ENCODE measurements at regions not wholly inside any gene's neighbourhood (a gene's known extent, or its start where the extent isn't known, plus 50 kb on each side); places are given as distances from the start of the nearest gene placed in this dataset.

GRCh38 chr3:5725801-5726200 lies 538.3 kb downstream of the EDEM1 start:
- intact Hi-C loops (cut with DNase I) = no loop called here
- H3K27me3 ChIP-seq = no peaks in the 10 kb centered on the region
- no peaks in the 10 kb centered on the region for H3K36me3 ChIP-seq
- no peak overlapping the region for H3K27ac ChIP-seq
- no peaks in the 10 kb centered on the region for H3K4me1 ChIP-seq
- TF ChIP-seq POLR2A (IDR thresholded peaks at IDR 0.05) = no peak
- TF ChIP-seq POLR2AphosphoS5 (IDR thresholded peaks at IDR 0.05) = no peak
- no peak for TF ChIP-seq EP300 (IDR thresholded peaks at IDR 0.05)
- TF ChIP-seq, protein P1, sequence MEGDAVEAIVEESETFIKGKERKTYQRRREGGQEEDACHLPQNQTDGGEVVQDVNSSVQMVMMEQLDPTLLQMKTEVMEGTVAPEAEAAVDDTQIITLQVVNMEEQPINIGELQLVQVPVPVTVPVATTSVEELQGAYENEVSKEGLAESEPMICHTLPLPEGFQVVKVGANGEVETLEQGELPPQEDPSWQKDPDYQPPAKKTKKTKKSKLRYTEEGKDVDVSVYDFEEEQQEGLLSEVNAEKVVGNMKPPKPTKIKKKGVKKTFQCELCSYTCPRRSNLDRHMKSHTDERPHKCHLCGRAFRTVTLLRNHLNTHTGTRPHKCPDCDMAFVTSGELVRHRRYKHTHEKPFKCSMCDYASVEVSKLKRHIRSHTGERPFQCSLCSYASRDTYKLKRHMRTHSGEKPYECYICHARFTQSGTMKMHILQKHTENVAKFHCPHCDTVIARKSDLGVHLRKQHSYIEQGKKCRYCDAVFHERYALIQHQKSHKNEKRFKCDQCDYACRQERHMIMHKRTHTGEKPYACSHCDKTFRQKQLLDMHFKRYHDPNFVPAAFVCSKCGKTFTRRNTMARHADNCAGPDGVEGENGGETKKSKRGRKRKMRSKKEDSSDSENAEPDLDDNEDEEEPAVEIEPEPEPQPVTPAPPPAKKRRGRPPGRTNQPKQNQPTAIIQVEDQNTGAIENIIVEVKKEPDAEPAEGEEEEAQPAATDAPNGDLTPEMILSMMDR (IDR thresholded peaks at IDR 0.05) = no peak
- H3K4me3 ChIP-seq = no peak overlapping the region
- DNase-seq = no peak
- 41 to 70% methylated on average over 2 of the region's 2 CpGs for WGBS, 2 donors
- H3K9me3 ChIP-seq = no peaks in the 10 kb centered on the region

DNA sequence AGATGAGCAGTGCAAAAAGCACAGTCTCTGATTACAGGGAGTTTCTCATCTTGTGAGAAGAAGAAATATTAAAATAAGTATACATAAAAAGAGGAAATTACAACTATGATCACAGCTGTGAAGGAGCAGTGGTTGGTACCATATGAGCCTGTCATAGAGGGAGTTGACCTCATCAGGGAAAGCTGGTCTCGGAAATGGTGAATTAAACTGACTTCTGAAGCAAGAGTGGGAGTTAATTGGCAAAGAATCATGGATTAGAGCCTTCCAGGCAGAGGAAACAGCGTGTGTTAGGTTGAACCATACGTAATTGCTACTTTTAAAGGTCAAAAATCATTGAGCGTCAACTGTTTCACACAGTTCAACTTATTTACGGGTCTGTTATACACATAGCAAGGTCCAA lies 539.1 kb downstream of the EDEM1 start:
- WGBS, 2 donors = 48 to 71% methylated on average over 5 of the region's 5 CpGs
- intact Hi-C loops (cut with DNase I) = no loop called here

GRCh38 chr3:5727743-5728484 lies 540.4 kb downstream of the EDEM1 start:
- no peaks in the 10 kb centered on the region for H3K9me3 ChIP-seq
- H3K36me3 ChIP-seq = no peaks in the 10 kb centered on the region
- no peaks in the 10 kb centered on the region for H3K4me1 ChIP-seq
- TF ChIP-seq EP300 (IDR thresholded peaks at IDR 0.05) = no peak
- no peak for TF ChIP-seq POLR2AphosphoS5 (IDR thresholded peaks at IDR 0.05)
- no peak for TF ChIP-seq POLR2A (IDR thresholded peaks at IDR 0.05)
- TF ChIP-seq, protein P1 (IDR thresholded peaks at IDR 0.05) = no peak
- intact Hi-C loops (cut with DNase I) = no loop called here
- no peak overlapping the region for H3K4me3 ChIP-seq
- WGBS, 2 donors = 91 to 94% methylated on average over 10 of the region's 10 CpGs
- H3K27me3 ChIP-seq = no peaks in the 10 kb centered on the region
- DNase-seq = no peak
- H3K27ac ChIP-seq = no peak overlapping the region

More for the DNA sequence above, 539.1 kb downstream of the EDEM1 start:
- H3K36me3 ChIP-seq = no peaks in the 10 kb centered on the region
- TF ChIP-seq, protein P1 (IDR thresholded peaks at IDR 0.05) = no peak
- no peak for TF ChIP-seq EP300 (IDR thresholded peaks at IDR 0.05)
- no peak for TF ChIP-seq POLR2A (IDR thresholded peaks at IDR 0.05)
- TF ChIP-seq POLR2AphosphoS5 (IDR thresholded peaks at IDR 0.05) = no peak
- no peak for DNase-seq
- H3K27me3 ChIP-seq = no peaks in the 10 kb centered on the region
- H3K4me1 ChIP-seq = no peaks in the 10 kb centered on the region
- no peak overlapping the region for H3K4me3 ChIP-seq
- H3K27ac ChIP-seq = no peak overlapping the region
- H3K9me3 ChIP-seq = no peaks in the 10 kb centered on the region

DNA sequence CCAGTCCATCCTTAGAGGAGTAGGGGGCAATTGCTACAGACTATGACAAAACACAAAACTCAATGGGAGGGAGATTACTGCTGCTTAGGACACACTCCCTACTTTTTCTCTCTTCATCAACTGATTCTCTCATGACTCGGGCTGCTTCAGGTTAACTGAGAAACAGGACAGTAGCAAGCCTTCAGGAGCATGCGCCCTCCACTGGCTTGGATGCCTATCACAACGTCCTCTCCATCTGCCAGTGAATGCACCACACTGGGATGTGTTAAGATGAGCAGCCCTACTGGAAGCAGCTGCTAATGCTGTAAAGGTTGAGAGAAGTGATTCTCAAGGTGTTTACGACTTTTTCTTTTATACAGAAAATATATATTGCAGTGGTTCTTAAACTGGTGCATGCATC lies 542.3 kb downstream of the EDEM1 start:
- H3K4me1 ChIP-seq = no peaks in the 10 kb centered on the region
- no peaks in the 10 kb centered on the region for H3K27me3 ChIP-seq
- WGBS, 2 donors = 86 to 90% methylated on average over 4 of the region's 4 CpGs
- intact Hi-C loops (cut with DNase I) = no loop called here
- H3K9me3 ChIP-seq = no peaks in the 10 kb centered on the region
- TF ChIP-seq POLR2AphosphoS5 (IDR thresholded peaks at IDR 0.05) (no peak), EP300 (IDR thresholded peaks at IDR 0.05) (no peak), POLR2A (IDR thresholded peaks at IDR 0.05) (no peak)
- TF ChIP-seq, protein P1 (IDR thresholded peaks at IDR 0.05) = no peak
- no peaks in the 10 kb centered on the region for H3K36me3 ChIP-seq
- no peak overlapping the region for H3K27ac ChIP-seq
- no peak for DNase-seq
- H3K4me3 ChIP-seq = no peak overlapping the region

GRCh38 chr3:5731100-5731499 lies 543.6 kb downstream of the EDEM1 start:
- no peak overlapping the region for H3K4me3 ChIP-seq
- intact Hi-C loops (cut with DNase I) = no loop called here
- TF ChIP-seq EP300 (IDR thresholded peaks at IDR 0.05) (no peak), POLR2AphosphoS5 (IDR thresholded peaks at IDR 0.05) (no peak), POLR2A (IDR thresholded peaks at IDR 0.05) (no peak)
- TF ChIP-seq, protein P1 (IDR thresholded peaks at IDR 0.05) = peak in 1 of 4 experiments; percentile 36
- no peaks in the 10 kb centered on the region for H3K4me1 ChIP-seq
- H3K36me3 ChIP-seq = no peaks in the 10 kb centered on the region
- no peaks in the 10 kb centered on the region for H3K27me3 ChIP-seq
- no peak for DNase-seq
- no peaks in the 10 kb centered on the region for H3K9me3 ChIP-seq
- no peak overlapping the region for H3K27ac ChIP-seq
- 51 to 77% methylated on average over 2 of the region's 2 CpGs for WGBS, 2 donors
